HG02981 (cell line): ENCODE measurements at regions not wholly inside any gene's neighbourhood (a gene's known extent, or its start where the extent isn't known, plus 50 kb on each side); places are given as distances from the start of the nearest gene placed in this dataset.
"Not testable (repeated sequence)": the region's sequence is repeated elsewhere in the genome, so short reads cannot be mapped to it uniquely, and the experiment has no call there.

Source experiments
- ATAC-seq: cut with Tn5 transposase; IDR thresholded peaks from one replicate; pipeline ENCODE4 v1.9.1; 2021; ENCODE audit warnings: mild to moderate bottlenecking, moderate library complexity; ENCODE audit not compliant: unreplicated experiment

DNA sequence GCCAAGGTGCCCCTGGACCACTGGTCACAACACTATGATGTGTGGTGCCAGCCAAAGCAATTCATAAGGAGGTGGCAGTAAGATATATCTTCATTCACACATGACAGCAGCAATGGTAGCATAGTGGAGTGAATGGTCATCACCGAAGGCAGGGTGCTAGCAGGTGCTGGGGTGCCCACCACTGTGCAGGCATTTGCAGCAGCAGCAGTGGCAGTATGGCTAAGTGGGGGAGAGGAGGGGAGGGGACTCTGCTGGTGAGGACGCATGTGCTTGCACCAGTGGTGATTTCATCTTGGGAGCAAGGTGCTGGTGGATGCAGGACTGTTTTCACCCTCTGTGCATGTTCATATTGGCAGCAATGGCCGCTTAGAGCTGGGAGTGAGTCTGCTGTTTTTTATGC, 419.1 kb upstream of the KLHL4 start:
- no peak for ATAC-seq

DNA sequence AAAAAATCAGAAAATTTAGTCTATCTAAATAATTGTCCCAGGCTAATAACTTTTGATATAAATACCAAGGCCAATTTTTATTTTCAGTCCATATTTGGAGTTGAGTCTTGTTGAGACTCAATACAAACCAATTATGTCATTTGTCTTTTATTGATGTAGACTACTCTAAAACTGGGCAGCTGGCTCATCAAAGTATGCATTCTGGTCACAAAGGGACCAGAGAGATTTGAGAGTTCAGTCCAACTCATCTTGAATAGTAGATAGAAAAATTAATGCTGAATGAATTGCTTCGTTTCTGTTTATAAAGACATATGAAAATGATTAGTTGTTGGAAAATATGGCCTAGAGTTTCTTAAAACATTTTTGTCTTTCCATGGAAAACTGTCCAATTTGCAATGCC, 412.5 kb upstream of the KLHL4 start:
- no peak for ATAC-seq

DNA sequence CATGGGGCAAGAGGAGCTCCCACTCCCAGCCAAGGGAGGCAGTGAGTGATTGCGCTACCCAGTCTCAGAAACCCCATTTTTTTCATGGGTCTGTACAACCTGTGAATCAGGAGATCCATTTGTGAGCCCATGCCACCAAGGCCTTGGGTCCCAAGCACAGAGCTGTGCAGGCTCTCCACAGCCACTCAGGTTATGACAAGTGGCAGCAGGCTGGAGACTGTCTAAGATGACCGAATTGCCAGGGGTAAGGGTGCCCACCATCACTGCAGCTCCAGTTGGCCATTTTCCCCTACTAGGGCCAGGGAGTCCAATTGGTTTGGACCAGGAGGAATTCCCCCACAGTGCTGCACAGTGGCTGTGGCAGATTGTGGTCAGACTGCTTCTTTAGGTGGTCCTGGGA, 407.5 kb upstream of the KLHL4 start:
- ATAC-seq: no peak

DNA sequence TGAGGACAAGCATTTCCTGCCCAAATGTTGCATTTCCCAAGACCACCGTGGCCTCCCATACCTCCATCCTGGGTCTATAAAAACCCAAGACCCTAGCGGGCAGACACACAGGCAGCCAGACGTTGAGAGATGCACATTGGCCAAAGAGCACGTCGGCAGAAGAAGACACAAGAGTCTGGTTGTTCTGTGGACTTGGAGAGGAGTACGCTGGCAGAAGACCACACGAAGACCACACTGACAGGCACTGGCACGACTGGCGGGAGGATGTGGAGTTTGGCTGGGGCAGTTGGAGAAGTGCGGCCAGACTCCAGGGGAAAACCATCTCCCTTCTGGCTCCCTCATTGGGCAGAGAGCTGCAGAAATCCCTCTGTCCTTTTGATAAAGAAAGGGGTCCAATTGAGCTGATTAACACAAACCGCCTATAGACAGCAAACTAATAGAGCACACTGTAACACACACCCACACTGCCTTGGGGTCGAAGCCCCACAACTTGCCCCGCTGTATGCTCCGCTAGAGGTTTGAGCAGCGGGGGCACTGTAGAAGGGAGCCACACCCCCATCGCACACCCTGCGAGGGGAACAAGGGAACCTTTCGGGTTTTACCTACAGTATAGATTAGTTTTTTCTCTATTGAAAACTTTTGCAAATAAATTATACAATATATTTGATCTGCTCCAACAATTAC, 376.7 kb upstream of the KLHL4 start:
- ATAC-seq: no peak

DNA sequence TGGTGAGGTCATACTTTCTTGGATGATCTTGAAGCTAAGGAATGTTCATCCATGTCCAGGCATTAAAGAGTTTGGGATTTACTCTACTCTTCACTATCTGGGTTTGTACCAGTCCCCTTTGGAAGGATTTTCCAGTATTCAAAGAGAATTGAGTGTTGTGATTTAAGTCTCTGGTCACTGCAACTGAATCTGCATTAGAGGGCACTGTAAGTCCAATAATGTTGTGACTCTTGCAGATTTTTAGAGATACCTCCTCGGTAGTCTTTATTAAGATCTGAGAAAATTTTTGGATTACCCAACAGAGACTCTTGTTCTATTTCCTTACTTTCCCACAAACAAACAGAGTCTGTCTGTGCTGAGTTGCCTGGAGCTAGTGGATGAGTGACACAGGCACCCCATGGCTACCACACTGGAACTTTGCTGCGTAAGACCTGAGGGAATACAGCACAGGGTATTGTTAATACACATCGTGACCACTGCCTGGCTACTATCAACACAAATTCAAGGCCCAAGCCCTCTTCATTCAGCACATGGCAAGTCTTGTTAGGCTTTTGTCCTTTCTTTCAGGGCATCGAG, 357.1 kb upstream of the KLHL4 start:
- no peak for ATAC-seq

DNA sequence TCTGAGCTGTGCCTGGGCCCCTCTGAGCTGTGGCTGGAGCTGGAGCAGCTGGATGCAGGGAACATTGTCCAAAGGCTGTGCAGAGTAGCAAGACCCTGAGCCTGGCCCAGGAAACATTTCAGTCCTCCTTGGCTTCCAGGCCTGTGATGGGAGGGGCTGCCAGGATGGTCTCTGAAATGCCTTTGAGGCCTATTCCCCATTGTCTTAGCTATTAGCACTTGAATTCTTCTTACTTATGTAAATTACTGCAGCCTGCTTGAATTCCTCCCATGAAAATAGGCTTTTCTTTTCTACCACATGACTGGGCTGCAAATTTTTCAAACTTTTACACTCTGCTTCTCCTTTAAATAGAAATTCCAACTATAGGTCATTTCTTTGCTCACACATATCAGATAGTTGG, 349.8 kb upstream of the KLHL4 start:
- ATAC-seq: no peak

DNA sequence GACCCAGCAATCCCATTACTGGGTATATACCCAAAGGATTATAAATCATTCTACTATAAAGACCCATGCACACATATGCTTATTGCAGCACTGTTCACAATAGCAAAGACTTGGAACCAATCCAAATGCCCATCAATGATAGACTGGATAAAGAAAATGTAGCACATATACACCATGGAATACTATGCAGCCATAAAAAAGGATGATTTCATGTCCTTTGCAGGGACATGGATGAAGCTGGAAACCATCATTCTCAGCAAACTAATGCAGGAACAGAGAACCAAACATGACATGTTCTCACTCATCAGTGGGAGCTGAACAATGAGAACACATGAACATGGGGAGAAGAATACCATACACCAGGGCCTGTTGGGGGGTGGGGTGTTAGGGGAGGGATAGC, 339.6 kb upstream of the KLHL4 start:
- ATAC-seq: not testable (repeated sequence)
